GM18499 (cell line): ENCODE measurements at regions not wholly inside any gene's neighbourhood (a gene's known extent, or its start where the extent isn't known, plus 50 kb on each side); places are given as distances from the start of the nearest gene placed in this dataset.
"Not testable (repeated sequence)": the region's sequence is repeated elsewhere in the genome, so short reads cannot be mapped to it uniquely, and the experiment has no call there.

Source experiments
- ATAC-seq: cut with Tn5 transposase; IDR thresholded peaks from one replicate; pipeline ENCODE4 v1.9.1; 2021; ENCODE audit warnings: moderate number of reproducible peaks; ENCODE audit not compliant: insufficient read depth, unreplicated experiment

DNA sequence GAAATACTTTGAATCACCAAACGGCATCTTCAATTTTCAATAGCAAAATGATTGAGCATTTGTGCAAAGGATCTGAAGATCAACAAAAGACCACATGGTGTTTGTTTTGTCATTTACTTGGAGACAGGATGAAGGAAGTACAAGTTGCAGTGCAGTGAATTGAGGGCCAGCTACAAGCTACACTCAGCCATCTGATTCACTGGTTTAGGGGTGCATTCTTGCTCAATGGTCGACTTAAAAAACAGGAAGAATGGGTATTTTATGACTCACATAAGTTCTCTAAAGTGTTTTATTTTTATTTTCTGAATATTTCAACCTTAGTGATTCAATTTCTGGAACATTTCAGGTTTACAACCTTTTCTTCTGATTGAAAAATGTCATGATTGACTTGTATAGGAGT lies 412.1 kb upstream of the ADAMTSL1 start:
- ATAC-seq = no peak

DNA sequence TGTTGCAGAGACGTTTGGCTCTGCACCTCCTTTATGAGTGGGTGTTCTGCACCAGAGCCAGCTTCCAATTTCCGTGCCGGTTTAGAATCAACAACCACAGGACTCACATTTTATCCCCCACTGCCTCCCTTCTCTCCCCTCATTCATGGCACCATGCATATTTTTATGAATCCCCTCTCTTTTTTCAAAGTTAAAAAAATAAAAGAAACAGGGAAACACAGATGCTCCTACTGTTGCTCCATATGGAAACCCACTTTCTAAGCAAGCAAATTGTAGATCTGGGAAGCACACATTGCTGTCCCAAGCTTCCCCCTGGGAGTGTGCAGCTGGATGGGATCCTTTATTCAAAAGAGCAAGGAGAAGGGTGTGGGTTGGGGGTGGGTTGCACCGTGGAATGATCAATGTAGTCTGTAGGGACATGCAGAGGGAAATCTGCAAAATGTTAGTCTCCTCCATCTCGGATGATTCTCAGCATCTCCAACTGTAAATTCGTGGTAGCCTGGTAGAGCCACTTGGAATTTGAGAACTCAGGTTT lies 410.0 kb upstream of the ADAMTSL1 start:
- no peak for ATAC-seq

DNA sequence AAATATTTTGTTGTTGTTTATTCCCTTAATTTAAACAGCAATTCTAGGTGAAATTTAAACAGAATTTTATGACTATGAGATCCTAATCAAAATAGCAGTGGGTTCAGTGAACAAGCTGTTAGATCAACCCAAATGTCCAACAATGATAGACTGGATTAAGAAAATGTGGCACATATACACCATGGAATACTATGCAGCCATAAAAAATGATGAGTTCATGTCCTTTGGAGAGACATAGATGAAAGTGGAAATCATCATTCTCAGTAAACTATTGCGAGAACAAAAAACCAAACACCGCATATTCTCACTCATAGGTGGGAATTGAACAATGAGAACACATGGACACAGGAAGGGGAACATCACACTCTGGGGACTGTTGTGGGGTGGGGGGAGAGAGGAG lies 407.3 kb upstream of the ADAMTSL1 start:
- ATAC-seq = not testable (repeated sequence)

DNA sequence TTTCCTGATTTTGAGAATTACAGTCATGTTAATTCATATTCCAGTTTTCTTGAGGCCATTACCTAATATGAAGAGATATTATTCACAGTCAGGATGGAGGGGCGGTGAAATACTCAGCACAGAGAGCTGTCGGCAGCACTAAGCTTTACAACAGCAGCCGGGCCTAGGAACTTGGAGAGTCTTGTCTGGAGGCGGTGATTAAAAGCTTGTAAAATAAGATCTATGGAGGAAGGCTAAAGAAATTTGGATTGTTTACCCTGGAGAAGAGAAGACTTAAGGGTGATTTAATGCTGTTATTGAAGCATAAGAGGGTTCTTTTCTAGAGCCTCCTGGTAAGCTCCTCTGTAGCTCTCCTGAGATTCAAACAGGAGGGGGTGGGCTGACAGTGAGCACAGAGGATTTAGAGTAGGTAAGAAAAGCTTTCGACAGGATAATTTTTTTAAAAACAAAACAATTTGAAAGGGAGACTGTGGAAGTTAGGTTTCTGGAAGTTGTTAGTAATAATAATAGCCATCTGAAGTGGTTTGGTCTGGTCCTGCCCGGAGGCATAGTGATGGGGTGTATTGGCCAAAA lies 406.3 kb upstream of the ADAMTSL1 start:
- no peak for ATAC-seq

DNA sequence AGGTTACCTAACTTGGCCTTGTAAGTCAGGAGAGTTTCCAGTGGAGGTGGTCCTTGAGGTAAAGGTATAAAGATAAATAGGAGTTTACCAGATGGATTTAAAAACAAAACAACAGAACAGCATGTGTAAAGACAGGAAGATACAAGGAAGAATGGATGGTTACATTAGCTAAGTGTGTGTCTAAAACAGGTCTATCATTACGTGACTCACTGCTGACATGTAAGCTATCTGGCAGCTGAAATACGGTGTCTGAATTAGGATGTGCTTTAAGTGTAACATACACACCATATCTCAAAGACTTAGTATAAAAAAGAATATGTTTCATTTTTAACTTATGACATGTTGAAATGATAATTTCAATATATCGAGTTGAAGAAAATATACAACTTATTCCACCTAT lies 405.1 kb upstream of the ADAMTSL1 start:
- ATAC-seq = no peak

DNA sequence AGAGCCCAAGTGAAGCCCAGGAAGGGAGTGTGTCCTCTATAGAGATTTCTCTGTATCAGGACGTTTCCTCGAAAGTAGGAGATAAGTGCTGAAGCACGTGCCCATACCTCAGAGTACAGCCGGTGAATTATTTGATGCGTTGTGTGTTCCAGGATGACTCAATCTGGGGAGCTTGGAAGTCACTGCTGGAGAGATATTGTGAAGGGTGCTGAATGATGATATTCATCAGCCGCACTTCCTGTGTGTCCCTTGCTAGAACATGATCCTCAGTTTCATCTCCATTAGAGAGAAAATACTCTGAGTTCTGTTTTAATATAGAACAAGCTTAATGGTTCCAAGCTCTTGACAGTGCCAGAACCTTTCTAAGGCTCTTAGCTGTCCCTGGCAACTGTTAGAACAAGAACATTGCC lies 402.3 kb upstream of the ADAMTSL1 start:
- ATAC-seq = no peak

DNA sequence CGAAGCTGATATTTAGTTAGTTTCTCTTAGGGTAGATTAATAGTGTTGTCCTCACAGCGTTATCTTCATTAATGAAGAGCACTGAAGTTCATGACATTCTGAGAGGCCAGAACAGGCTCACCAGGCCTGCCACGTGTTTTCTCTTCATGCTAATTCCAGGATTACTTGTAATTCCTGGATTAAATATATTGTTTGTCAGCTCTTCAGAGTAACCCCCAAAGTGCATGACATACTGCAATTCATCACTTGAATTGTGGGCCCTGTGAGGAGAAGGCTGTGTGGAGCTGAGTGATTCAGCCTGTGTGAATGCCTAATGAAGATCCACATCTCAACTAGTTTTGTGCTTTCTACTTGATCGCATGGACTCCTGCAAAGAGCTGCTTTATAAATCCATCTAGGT lies 401.0 kb upstream of the ADAMTSL1 start:
- no peak for ATAC-seq

DNA sequence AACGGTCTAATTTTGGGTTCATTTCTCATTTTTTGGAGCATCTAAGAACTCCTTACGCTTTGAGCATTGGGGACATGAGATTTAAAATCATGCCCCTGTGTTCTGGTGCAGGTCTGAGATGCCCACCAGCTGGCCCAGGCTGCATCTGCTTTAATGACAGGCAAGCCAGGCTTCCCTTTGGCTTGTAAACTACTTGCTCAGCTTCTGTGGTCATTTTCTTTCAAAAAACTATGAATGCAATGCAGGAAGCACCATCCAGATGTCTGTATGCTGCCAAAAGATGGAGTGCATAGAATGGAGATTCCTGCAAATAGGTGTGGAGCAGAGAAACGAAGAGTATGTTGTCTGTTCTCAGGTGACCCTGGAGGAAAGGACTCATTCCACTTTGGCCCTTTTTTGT lies 399.9 kb upstream of the ADAMTSL1 start:
- no peak for ATAC-seq

DNA sequence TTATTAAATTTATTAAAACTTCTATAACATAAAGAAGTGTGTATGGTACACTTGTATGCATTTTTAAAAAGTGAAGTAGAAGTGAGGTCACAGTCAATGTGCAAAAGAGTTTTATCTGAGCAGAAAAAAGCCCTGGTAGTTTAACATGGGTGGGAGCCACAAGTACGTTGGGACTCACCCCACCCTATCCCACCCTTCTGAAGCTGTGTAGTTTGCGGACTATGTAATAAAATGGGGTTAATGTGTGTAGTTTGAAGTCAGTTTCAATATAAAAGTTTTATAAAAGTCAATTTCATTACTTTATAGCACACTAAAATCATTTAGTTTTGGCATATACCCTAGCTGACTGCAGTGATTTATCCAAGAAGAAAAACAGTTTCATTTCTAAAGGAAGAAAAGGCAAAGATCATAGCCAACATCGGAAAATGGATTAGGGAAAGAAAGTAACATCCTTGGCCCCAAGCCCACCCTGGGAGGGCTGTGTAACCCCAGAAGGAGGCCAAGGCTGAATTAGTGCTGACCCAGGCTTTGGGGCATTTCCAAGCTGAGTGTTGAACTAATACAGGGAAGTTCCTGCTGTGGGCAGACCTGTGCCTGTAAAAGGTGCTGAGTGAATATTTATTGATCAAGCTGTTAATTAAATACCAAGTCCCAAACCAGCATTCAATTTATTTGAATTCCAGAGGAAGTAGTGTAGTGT lies 398.6 kb upstream of the ADAMTSL1 start:
- no peak for ATAC-seq

DNA sequence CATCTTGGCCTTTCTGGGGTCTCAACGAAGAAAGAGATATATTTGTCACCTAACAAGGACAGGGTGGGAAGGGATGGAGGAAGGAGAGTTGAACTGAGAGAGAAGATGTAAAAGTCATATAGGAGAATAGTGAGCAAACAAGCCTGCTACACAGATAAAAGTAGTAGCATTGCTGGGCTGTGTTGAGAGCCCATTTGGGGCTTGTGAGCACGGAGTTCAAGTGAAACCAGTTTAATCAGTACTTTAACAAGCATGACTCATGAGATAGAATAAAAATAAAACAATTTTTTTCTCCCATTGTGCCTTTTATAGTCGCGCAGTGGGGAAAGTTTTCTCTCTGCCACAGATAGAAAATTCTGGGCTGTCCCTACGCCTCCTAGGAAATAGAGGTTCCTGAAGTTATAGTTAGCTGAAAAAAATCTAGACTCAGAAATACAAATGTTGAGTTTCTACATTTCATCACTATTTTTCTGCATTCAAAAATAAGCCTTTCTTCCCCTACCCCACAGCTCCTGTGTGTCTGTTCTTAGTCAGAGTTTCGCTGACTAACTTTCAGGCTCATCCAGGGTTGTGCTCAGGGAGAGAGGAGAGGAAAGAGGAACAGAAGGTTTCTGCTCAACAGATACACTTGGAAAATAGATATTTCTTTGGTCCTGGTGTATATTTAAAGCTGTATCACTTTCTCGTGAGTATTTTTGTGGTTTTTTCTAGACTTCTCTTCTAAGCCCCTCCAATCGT lies 395.8 kb upstream of the ADAMTSL1 start:
- no peak for ATAC-seq

DNA sequence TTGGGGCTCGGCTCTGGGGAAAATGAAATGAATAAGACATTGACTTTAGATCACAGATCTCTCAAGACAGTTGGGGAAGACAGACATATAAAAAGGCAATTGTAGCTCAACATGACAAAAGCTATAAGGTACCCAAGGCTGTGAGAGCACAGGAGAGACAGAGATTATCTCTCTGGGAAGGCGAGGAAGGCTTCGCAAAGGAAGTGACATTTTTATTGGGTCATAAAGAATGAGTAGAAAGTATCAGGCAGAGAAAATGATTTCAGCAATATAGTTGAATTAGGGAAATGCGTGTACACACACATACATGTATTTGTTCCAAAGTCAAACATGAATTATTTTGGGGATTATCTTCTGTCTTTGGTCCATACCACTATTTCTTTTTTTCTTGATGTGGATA lies 381.8 kb upstream of the ADAMTSL1 start:
- ATAC-seq = no peak

DNA sequence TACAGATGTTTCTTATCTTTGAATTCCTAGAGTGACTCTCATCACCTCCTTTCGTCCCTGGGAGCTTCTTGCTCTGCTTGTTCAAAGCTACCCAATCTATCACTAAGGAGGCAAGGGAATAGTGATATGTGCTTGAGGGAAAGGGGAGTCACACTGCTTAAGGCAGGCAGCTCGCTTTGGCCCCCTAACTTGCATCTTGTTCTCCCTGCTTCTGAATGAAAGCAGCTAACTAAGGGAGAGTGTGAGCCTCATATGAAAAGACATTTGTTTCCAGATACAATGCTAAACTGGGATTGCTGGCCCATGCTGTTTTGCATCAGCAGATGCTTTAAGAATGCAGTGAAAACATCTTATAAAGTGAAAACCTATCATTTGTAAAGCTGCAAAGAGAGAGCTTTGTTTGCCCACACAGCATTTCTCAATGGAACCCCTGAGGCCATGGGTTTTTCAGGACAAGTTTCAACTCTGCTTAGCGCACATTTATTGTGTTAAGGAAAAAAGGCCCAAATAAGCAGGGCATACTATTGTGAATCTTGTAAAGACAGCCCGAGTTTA lies 367.9 kb upstream of the ADAMTSL1 start:
- no peak for ATAC-seq

DNA sequence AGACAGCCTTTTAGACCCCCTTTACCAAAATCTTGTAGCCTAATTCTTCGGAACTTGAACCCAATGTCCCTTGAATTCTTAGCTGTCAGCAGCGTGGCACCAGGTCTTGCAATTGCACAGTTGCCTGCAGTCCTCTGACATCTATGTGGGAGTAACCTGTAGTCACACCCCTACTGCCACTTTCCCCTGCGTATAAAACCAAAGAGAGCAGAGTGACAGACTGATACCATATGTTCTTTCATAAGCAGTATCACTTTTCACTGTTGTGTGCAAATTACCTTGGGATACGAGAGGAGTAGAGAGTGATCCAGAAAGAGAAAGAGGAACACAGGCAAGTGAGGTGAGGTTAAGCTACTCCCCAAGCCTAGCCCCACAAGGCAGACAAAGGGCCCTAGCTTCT lies 364.3 kb upstream of the ADAMTSL1 start:
- ATAC-seq = no peak

DNA sequence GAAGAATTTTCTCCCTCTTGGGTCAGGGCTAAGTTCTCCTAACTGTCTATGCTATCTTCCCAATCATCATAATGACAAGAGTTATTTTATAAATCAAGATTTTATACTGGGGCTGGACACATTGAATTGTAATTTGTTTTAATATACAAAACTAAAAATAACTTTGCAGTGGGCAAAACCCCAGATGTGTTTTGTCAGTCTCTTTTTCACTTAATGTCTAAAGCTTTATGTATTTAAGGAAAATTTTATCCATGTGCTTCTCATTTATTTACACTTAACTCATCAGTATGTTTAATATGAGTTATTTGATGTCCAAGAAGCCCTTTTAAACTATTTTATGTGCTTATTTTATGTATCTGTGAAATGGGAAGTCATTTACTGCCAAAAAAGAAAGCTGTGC lies 362.8 kb upstream of the ADAMTSL1 start:
- no peak for ATAC-seq

DNA sequence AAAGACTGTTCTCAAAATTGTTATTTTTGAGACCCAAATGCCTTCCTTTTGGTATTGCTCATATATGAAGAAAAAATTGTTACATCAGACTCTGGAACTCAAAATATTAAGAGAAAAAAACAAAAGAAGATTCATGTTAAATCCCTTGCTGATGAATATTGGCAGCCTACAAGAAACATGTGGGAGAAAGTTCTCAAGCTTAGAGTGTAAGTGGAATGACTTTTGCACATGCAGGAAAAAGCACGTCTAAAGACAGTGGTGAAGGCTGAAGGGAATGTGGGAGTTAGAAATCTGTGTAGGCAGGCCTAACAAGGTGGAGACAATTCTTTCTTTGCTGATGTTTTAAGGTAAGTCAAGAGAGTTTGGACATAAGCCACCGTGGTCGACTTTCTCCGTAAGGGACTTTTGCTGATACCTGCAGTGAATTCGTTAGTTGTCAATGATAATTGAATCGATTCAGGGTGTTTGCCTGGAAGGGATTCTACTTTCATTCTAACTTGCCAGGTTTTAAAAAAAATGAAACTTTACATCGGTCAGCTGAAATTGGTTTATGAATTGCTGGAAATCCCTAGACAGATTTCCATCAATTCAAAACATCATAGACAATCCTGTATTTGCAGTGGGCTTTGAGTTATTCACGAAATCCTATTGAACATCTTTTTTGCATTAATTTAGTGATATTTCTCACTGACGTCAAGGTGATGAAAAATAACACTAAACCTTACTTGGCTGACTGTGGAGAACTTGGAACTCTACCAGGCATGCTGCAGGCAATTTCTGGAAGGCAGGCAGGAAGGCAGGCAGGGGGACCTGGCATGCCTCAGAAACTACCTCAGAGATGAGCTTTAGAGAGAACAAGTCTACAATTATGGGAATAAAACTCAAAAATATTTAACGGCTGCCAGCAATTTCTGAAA lies 359.1 kb upstream of the ADAMTSL1 start:
- ATAC-seq = no peak

DNA sequence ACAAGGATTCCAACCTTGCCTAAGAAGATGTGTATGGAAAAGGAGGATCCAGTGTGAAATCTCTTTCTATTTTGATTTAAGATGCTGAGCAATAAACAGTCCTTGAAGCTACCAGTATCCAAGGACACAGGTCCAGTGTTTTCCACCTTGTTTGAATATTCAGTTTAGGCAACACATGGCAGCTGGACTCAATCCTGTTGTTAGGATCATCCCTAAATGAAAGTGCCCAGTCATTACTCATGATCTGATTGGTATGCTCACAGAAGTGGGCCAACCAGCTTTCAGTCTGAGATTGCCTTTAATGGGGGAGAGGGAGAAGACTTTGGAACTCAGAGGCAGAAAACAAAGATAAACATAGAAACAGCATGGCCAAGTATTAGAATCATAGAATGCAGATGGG lies 355.7 kb upstream of the ADAMTSL1 start:
- no peak for ATAC-seq

DNA sequence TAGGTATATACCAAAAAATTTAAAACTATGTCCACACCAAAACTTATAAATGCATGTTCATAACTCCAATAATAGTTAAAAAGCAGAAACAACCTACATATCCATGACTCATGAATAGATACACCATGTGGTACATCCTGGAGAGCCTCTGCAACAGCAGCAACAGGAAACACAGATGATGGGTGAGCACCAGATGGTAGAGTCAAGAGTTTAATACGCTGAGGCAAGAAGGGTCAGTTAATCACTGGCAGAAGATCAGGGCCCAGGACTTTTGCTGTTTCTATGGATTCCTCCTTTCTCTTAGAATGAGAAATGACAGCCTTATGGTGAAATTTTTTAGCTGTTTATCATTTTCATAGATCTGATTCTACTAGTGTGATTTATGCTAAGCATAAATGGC lies 351.8 kb upstream of the ADAMTSL1 start:
- ATAC-seq = no peak

DNA sequence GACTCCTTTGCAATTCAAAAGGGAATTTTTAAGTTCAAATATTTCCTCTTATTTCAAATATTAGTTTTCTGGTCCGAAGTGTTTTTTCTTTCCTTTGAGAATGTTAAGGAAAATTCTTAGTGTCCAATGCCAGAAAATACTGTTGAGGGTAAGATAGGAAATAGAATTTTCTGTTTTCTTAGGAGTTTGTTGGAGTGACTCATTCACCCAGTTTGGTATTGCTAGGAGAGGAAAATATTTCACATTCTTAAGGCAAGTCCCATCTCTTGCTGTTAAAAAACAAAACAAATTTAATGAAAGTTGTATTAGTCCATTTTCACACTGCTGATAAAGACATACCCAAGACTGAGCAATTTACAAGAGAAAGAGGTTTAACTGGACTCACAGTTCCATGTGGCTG lies 349.2 kb upstream of the ADAMTSL1 start:
- ATAC-seq = no peak

DNA sequence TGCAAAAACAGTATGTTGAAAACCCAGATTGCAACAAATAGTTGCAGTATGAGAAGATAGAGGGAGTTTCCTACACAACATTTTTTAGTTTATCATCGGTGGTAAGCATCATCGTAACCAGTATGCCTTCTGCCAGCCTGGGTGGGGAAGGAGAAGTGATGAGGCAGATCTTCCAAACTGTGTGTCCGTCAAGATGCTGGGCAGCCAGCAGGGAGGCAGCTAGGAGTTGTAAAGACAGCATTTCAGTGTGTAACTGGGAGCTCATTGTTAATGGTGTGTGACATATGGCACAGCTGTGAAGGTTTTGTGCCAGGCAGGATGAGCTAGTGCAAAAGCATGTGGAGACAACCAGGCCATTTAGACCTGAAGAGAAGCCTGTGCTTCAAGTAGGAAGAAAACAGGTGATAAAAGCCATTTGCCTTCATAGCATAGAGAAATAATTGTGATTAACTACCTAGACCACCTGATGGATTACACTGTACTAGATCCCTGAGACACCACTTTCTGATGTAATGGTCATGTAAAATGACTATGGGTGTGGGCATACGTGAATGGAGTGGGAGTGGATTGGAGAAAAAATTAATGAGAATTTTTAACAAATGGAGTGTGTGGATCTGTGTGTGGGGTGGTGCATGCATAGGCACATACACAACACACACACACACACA lies 347.0 kb upstream of the ADAMTSL1 start:
- no peak for ATAC-seq

DNA sequence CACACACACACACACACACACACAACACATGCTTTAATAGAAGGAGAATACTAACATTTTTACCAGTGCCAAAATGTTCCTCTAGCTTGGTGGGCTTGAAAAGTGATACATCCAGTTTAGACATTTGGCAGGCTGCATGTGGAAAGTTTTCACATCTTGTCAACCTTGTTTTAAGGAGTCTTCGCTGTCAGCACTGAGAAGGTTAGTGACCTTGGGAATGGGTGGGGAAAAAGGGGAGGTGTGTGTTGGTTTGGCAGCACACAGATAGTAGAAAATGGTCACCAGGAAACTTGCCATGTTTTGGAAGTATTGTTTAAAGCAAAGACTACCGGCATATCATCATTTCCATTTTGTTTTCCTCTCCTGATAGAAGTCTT lies 346.5 kb upstream of the ADAMTSL1 start:
- ATAC-seq = no peak
